Trophoblast cell (in vitro differentiated cells and primary cell): ENCODE measurements at regions not wholly inside any gene's neighbourhood (a gene's known extent, or its start where the extent isn't known, plus 50 kb on each side); places are given as distances from the start of the nearest gene placed in this dataset.

Experiments
- DNase-seq, 2 donors: peaks; one replicate each; pipeline ENCODE4 v3.0.0-alpha.2; 2016
- H2AFZ ChIP-seq: 2 replicates; pipeline ENCODE4 v1.6.1; 2013; ENCODE audit warnings: low read length, moderate library complexity, mild to moderate bottlenecking; ENCODE audit not compliant: insufficient read depth, poor library complexity
- H2AK5ac ChIP-seq: 2 replicates; pipeline ENCODE4 v1.6.1; 2013; ENCODE audit warnings: mild to moderate bottlenecking, low read length
- H2BK120ac ChIP-seq: 2 replicates; pipeline ENCODE4 v1.6.1; 2013; ENCODE audit warnings: low read length, mild to moderate bottlenecking, moderate library complexity; ENCODE audit not compliant: insufficient read depth, poor library complexity
- H2BK12ac ChIP-seq: 2 replicates; pipeline ENCODE4 v1.6.1; 2013; ENCODE audit warnings: mild to moderate bottlenecking, low read length, moderate library complexity
- H2BK5ac ChIP-seq: 2 replicates; pipeline ENCODE4 v1.6.1; 2013; ENCODE audit warnings: low read length, low read depth, moderate library complexity, mild to moderate bottlenecking; ENCODE audit not compliant: poor library complexity
- H3K14ac ChIP-seq: 2 replicates; pipeline ENCODE4 v1.6.1; 2013; ENCODE audit warnings: mild to moderate bottlenecking, low read length
- H3K18ac ChIP-seq: 2 replicates; pipeline ENCODE4 v1.6.1; 2013; ENCODE audit warnings: mild to moderate bottlenecking, low read length
- H3K23ac ChIP-seq: 2 replicates; pipeline ENCODE4 v1.6.1; 2013; ENCODE audit warnings: low read length
- H3K27ac ChIP-seq: 2 replicates; pipeline ENCODE4 v1.5.1; 2013; ENCODE audit warnings: low read depth, mild to moderate bottlenecking, inconsistent platforms, low read length, moderate library complexity
- H3K27me3 ChIP-seq: 2 replicates; pipeline ENCODE4 v1.6.1; 2013; ENCODE audit warnings: inconsistent platforms, mild to moderate bottlenecking, low read length, moderate library complexity; ENCODE audit not compliant: insufficient read depth
- H3K36me3 ChIP-seq, 2 experiments: 1 replicate in 1 of 2; 2 replicates in 1 of 2; pipeline ENCODE4 v1.6.1; 2013; ENCODE audit warnings: low read length in 2 of 2, mild to moderate bottlenecking in 2 of 2, moderate library complexity in 1 of 2; ENCODE audit not compliant: insufficient read depth in 2 of 2, control insufficient read depth in 1 of 2
- H3K4ac ChIP-seq: 2 replicates; pipeline ENCODE4 v1.6.1; 2013; ENCODE audit warnings: low read depth, mild to moderate bottlenecking, low read length, moderate library complexity
- H3K4me1 ChIP-seq, 2 experiments: 1 replicate in 1 of 2; 2 replicates in 1 of 2; pipeline ENCODE4 v1.6.1; 2013; ENCODE audit warnings: low read length in 2 of 2, mild to moderate bottlenecking in 2 of 2, moderate library complexity in 1 of 2; ENCODE audit not compliant: insufficient read depth in 2 of 2, control insufficient read depth in 1 of 2
- H3K4me2 ChIP-seq: 2 replicates; pipeline ENCODE4 v1.6.1; 2013; ENCODE audit warnings: inconsistent platforms, mild to moderate bottlenecking, low read length, moderate library complexity
- H3K4me3 ChIP-seq: 2 replicates; pipeline ENCODE4 v1.5.1; 2013; ENCODE audit warnings: mild to moderate bottlenecking, low read depth, low read length, inconsistent platforms
- H3K79me1 ChIP-seq: one replicate; pipeline ENCODE4 v1.6.1; 2013; ENCODE audit warnings: low read length
- H3K79me2 ChIP-seq: 2 replicates; pipeline ENCODE4 v1.6.1; 2013; ENCODE audit warnings: low read length, mild to moderate bottlenecking; ENCODE audit not compliant: control insufficient read depth, insufficient read depth, poor library complexity
- H3K9ac ChIP-seq: 2 replicates; pipeline ENCODE4 v1.6.1; 2013; ENCODE audit warnings: mild to moderate bottlenecking, low read length
- H3K9me3 ChIP-seq: 2 replicates; pipeline ENCODE4 v1.6.1; 2013; ENCODE audit warnings: low read depth, mild to moderate bottlenecking, control low read depth, inconsistent platforms, low read length; ENCODE audit not compliant: insufficient read depth
- H4K12ac ChIP-seq: 2 replicates; pipeline ENCODE4 v1.6.1; 2013; ENCODE audit warnings: low read depth, mild to moderate bottlenecking, low read length, moderate library complexity
- H4K8ac ChIP-seq: 2 replicates; pipeline ENCODE4 v1.6.1; 2013; ENCODE audit warnings: low read depth, mild to moderate bottlenecking, low read length, moderate library complexity
- H4K91ac ChIP-seq: one replicate; pipeline ENCODE4 v1.6.1; 2013; ENCODE audit warnings: low read depth, mild to moderate bottlenecking, low read length, moderate library complexity
- WGBS: extraction: QIAGEN DNeasy Blood & Tissue Kit; methylation state at CpG from one replicate; pipeline ENCODE4 v1.1.7; 2013; ENCODE audit warnings: missing lambda C conversion rate; ENCODE audit not compliant: insufficient read length, insufficient coverage; ENCODE audit errors: extremely low coverage; 5-methylcytosine and 5-hydroxymethylcytosine counted together

DNA sequence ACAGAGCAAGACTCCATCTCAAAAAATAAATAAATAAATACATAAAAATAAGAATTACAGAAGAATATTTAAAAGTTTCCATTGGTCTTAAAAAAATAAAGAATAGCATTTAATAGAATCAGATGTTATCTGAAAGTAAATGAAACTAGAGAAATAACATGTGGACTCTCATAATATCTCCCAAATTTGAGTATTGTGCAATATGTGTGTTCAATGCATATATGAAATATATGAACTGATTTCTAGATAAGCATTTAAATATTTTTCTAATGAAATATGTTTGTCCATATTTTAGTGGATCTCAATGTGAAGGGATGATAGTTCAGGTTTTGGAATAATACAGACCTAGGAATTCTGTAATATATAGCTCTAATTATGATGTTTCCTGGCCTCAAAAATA lies 265.9 kb upstream of the PMFBP1 start:
- Histone ChIP-seq H4K91ac (no peak overlapping the region), H2AK5ac (no peak overlapping the region), H3K9me3 (no peaks in the 10 kb centered on the region), H3K27ac (no peak overlapping the region), H4K12ac (no peak overlapping the region), H3K4me3 (no peak overlapping the region), H3K4me1 (no peaks in the 10 kb centered on the region), H3K9ac (no peak overlapping the region), H3K27me3 (no peaks in the 10 kb centered on the region), H4K8ac (no peak overlapping the region), H3K14ac (no peak overlapping the region), H3K4ac (no peak overlapping the region), H3K79me1 (no peaks in the 10 kb centered on the region), H2AFZ (no peak overlapping the region), H3K23ac (no peak overlapping the region), H3K79me2 (no peaks in the 10 kb centered on the region), H3K36me3 (no peaks in the 10 kb centered on the region), H2BK5ac (no peak overlapping the region), H2BK120ac (no peak overlapping the region), H2BK12ac (no peak overlapping the region), H3K18ac (no peak overlapping the region), H3K4me2 (no peak overlapping the region)
- DNase-seq: no peak

DNA sequence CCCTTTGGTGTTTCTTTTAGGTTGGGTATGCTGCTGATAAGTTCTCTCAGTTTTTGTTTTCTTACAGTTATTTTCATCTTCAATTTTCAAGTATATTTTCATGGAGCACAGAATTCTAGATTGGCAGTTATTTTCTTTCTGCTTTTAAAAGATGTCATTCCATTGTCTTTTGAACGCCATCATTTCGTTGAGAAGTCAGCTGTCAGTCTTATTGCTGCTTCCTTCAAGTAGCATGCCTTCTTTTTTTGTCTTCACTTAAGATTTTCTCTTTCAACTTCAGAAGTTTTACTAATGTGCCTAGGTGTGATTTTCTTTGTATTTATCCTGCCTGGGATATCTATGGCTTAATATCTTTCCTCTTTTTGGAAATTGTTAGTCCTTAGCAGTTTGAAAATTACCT lies 262.2 kb upstream of the PMFBP1 start:
- Histone ChIP-seq H3K79me1 (no peaks in the 10 kb centered on the region), H2AFZ (no peak overlapping the region), H3K23ac (no peak overlapping the region), H3K9me3 (no peaks in the 10 kb centered on the region), H2BK120ac (no peak overlapping the region), H3K14ac (no peak overlapping the region), H4K8ac (no peak overlapping the region), H3K4me3 (no peak overlapping the region), H3K27ac (no peak overlapping the region), H4K12ac (no peak overlapping the region), H3K4ac (no peak overlapping the region), H3K4me2 (no peak overlapping the region), H3K9ac (no peak overlapping the region), H3K27me3 (no peaks in the 10 kb centered on the region), H2BK12ac (no peak overlapping the region), H3K79me2 (no peaks in the 10 kb centered on the region), H3K36me3 (no peaks in the 10 kb centered on the region), H2AK5ac (no peak overlapping the region), H2BK5ac (no peak overlapping the region), H4K91ac (no peak overlapping the region), H3K18ac (no peak overlapping the region), H3K4me1 (no peaks in the 10 kb centered on the region)
- no CpG with 5 or more reads among the region's 2 CpGs for WGBS
- DNase-seq: peak in 1 of 2 donors; percentile 6

DNA sequence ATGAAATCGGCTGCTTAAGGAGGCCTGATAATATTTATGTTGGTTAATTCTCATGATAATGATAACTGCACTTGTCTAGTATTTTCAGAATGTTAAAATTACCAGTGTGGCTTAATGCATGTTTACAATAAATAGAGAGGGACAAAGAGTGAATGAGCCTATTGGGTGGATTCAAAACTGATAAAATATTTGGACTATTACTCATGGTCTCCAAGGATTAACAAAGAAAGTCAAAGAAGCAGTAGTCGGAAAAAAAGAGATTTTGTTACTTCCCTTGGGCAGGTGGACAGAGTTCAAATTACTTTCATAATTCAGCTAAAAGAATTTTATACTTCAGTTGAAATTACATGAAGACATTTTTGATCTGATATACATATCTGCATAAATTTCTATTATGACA lies 258.2 kb upstream of the PMFBP1 start:
- no peaks in the 10 kb centered on the region for H3K4me1 ChIP-seq
- DNase-seq: no peak
- no CpG with 5 or more reads among the region's 2 CpGs for WGBS
- no peak overlapping the region for H2BK12ac ChIP-seq
- H3K9me3 ChIP-seq: no peaks in the 10 kb centered on the region
- H3K27ac ChIP-seq: no peak overlapping the region
- H3K4ac ChIP-seq: no peak overlapping the region
- no peak overlapping the region for H2AFZ ChIP-seq
- H3K14ac ChIP-seq: no peak overlapping the region
- no peak overlapping the region for H2AK5ac ChIP-seq
- H3K79me1 ChIP-seq: no peaks in the 10 kb centered on the region
- H3K4me3 ChIP-seq: no peak overlapping the region
- H2BK5ac ChIP-seq: no peak overlapping the region
- no peak overlapping the region for H3K18ac ChIP-seq
- H3K36me3 ChIP-seq: peaks cover 2 to 5% of the 10 kb centered on the region in 2 experiments
- no peaks in the 10 kb centered on the region for H3K79me2 ChIP-seq
- no peak overlapping the region for H3K9ac ChIP-seq
- no peaks in the 10 kb centered on the region for H3K27me3 ChIP-seq
- no peak overlapping the region for H4K12ac ChIP-seq
- H4K91ac ChIP-seq: no peak overlapping the region
- no peak overlapping the region for H4K8ac ChIP-seq
- no peak overlapping the region for H3K23ac ChIP-seq
- no peak overlapping the region for H2BK120ac ChIP-seq
- no peak overlapping the region for H3K4me2 ChIP-seq

DNA sequence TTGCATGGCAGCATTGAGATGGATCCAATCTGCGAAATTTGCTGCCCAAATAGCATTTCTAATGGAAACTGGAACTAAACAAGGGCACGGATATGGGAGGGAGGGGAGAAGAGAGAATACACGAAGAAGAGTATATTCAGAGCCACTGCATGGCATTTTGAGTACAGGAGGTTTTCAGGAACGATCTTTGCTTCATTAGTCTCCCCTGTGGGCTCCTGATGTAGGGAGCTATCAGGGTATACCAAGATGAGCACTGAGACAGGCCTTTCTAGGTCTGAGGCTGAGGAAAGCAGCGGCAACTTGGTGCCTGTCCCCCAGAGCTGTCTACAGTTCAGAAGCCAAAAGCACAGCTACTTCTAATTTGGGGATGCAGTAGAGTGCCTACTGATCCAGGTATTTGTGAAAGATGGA lies 257.7 kb upstream of the PMFBP1 start:
- Histone ChIP-seq H3K27ac (no peak overlapping the region), H4K12ac (no peak overlapping the region), H3K14ac (no peak overlapping the region), H2BK12ac (no peak overlapping the region), H3K9ac (no peak overlapping the region), H3K36me3 (peaks cover 2 to 5% of the 10 kb centered on the region in 2 experiments), H3K23ac (no peak overlapping the region), H3K4me2 (no peak overlapping the region), H3K9me3 (no peaks in the 10 kb centered on the region), H4K8ac (no peak overlapping the region), H3K27me3 (no peaks in the 10 kb centered on the region), H3K4ac (no peak overlapping the region), H4K91ac (no peak overlapping the region), H2AFZ (no peak overlapping the region), H3K4me3 (no peak overlapping the region), H3K4me1 (no peaks in the 10 kb centered on the region), H2BK120ac (no peak overlapping the region), H3K79me1 (no peaks in the 10 kb centered on the region), H3K18ac (no peak overlapping the region), H2BK5ac (no peak overlapping the region), H2AK5ac (no peak overlapping the region), H3K79me2 (no peaks in the 10 kb centered on the region)
- no CpG with 5 or more reads among the region's 5 CpGs for WGBS
- DNase-seq: no peak
